H9 (cell line): ENCODE measurements at regions not wholly inside any gene's neighbourhood (a gene's known extent, or its start where the extent isn't known, plus 50 kb on each side); places are given as distances from the start of the nearest gene placed in this dataset.

ENCODE experiments used
- DNase-seq: peaks from one replicate; pipeline ENCODE4 v3.0.0-alpha.2; 2017
- H2AFZ ChIP-seq: one replicate; pipeline ENCODE4 v1.6.1; 2013; ENCODE audit warnings: mild to moderate bottlenecking, low read length, control low read depth, moderate library complexity
- H2AK5ac ChIP-seq: 2 replicates; pipeline ENCODE4 v1.6.1; 2013; ENCODE audit warnings: low read length, control low read depth, mixed read lengths; ENCODE audit not compliant: insufficient read length
- H2BK120ac ChIP-seq: one replicate; pipeline ENCODE4 v1.6.1; 2013; ENCODE audit warnings: low read depth, mild to moderate bottlenecking, low read length, control low read depth, inconsistent platforms; ENCODE audit not compliant: poor library complexity, severe bottlenecking
- H2BK12ac ChIP-seq: 2 replicates; pipeline ENCODE4 v1.6.1; 2013; ENCODE audit warnings: low read length, control low read depth, mixed read lengths, low read depth; ENCODE audit not compliant: insufficient read length
- H2BK15ac ChIP-seq: 2 replicates; pipeline ENCODE4 v1.6.1; 2013; ENCODE audit warnings: low read depth, low read length, control low read depth
- H2BK20ac ChIP-seq: one replicate; pipeline ENCODE4 v1.6.1; 2013; ENCODE audit warnings: low read depth, mild to moderate bottlenecking, low read length, control low read depth, inconsistent platforms; ENCODE audit not compliant: poor library complexity, severe bottlenecking
- H2BK5ac ChIP-seq: 2 replicates; pipeline ENCODE4 v1.6.1; 2013; ENCODE audit warnings: low read length, control low read depth, mixed read lengths; ENCODE audit not compliant: insufficient read length
- H3K14ac ChIP-seq: 2 replicates; pipeline ENCODE4 v1.6.1; 2013; ENCODE audit warnings: low read length, control low read depth; ENCODE audit not compliant: insufficient read depth
- H3K18ac ChIP-seq: 2 replicates; pipeline ENCODE4 v1.6.1; 2013; ENCODE audit warnings: low read depth, mild to moderate bottlenecking, mixed read lengths, low read length, control low read depth; ENCODE audit not compliant: insufficient read length
- H3K23ac ChIP-seq: 2 replicates; pipeline ENCODE4 v1.6.1; 2013; ENCODE audit warnings: low read length, control low read depth, mixed read lengths, low read depth; ENCODE audit not compliant: insufficient read length
- H3K23me2 ChIP-seq: 2 replicates; pipeline ENCODE4 v1.6.1; 2013; ENCODE audit warnings: low read depth, mild to moderate bottlenecking, mixed read lengths, low read length, control low read depth; ENCODE audit not compliant: insufficient read length, poor library complexity, severe bottlenecking
- H3K27ac ChIP-seq: 2 replicates; pipeline ENCODE4 v1.5.1; 2013; ENCODE audit warnings: low read length, control low read depth, mixed read lengths, low read depth; ENCODE audit not compliant: insufficient read length
- H3K27me3 ChIP-seq: 2 replicates; pipeline ENCODE4 v1.6.1; 2013; ENCODE audit warnings: low read length, control low read depth, inconsistent platforms; ENCODE audit not compliant: insufficient read depth
- H3K4ac ChIP-seq: 2 replicates; pipeline ENCODE4 v1.6.1; 2013; ENCODE audit warnings: low read depth, mild to moderate bottlenecking, control low read depth, inconsistent platforms, low read length, moderate library complexity
- H3K4me1 ChIP-seq: 2 replicates; pipeline ENCODE4 v1.6.1; 2013; ENCODE audit warnings: low read length, control low read depth, inconsistent platforms; ENCODE audit not compliant: insufficient read depth
- H3K4me2 ChIP-seq: 2 replicates; pipeline ENCODE4 v1.6.1; 2013; ENCODE audit warnings: low read length, control low read depth, mixed read lengths; ENCODE audit not compliant: insufficient read length, insufficient read depth
- H3K56ac ChIP-seq: 2 replicates; pipeline ENCODE4 v1.6.1; 2013; ENCODE audit warnings: low read depth, mild to moderate bottlenecking, mixed read lengths, low read length, control low read depth; ENCODE audit not compliant: insufficient read length
- H3K79me1 ChIP-seq: 2 replicates; pipeline ENCODE4 v1.6.1; 2013; ENCODE audit warnings: low read depth, mild to moderate bottlenecking, moderate library complexity, low read length, control low read depth, inconsistent platforms; ENCODE audit not compliant: insufficient read depth, poor library complexity, severe bottlenecking
- H3K79me2 ChIP-seq: 2 replicates; pipeline ENCODE4 v1.6.1; 2013; ENCODE audit warnings: low read length, control low read depth, inconsistent platforms; ENCODE audit not compliant: insufficient read depth
- H3K9ac ChIP-seq: 2 replicates; pipeline ENCODE4 v1.6.1; 2013; ENCODE audit warnings: low read length, control low read depth, mixed read lengths; ENCODE audit not compliant: insufficient read length; ENCODE audit errors: extremely low read depth
- H3K9me3 ChIP-seq: one replicate; pipeline ENCODE4 v1.6.1; 2013; ENCODE audit warnings: low read depth, low read length, inconsistent platforms; ENCODE audit not compliant: control insufficient read depth
- H3T11ph ChIP-seq: one replicate; pipeline ENCODE4 v1.6.1; 2013; ENCODE audit warnings: mild to moderate bottlenecking, low read length, control low read depth, inconsistent platforms
- H4K20me1 ChIP-seq: one replicate; pipeline ENCODE4 v1.6.1; 2013; ENCODE audit not compliant: control insufficient read depth, insufficient read length, insufficient read depth
- H4K5ac ChIP-seq: 2 replicates; pipeline ENCODE4 v1.6.1; 2013; ENCODE audit warnings: low read depth, mild to moderate bottlenecking, mixed read lengths, low read length, control low read depth; ENCODE audit not compliant: insufficient read length
- H4K8ac ChIP-seq: replicated peaks from 2 replicates; pipeline ENCODE4 v1.6.1; 2013; ENCODE audit warnings: low read length, control low read depth, mixed read lengths, low read depth; ENCODE audit not compliant: insufficient read length
- H4K91ac ChIP-seq: 2 replicates; pipeline ENCODE4 v1.6.1; 2013; ENCODE audit warnings: low read depth, mild to moderate bottlenecking, moderate library complexity, mixed read lengths, low read length, control low read depth; ENCODE audit not compliant: insufficient read length
- H3K27ac Mint-ChIP-seq, 3 experiments: 2 replicates in 2 of 3; 3 replicates in 1 of 3; pipeline ENCODE4 v1.8.0; 2020 to 2021; ENCODE audit warnings: mixed read lengths in 3 of 3, mild to moderate bottlenecking in 1 of 3, moderate library complexity in 1 of 3
- H3K27me3 Mint-ChIP-seq: 2 replicates; pipeline ENCODE4 v1.8.0; 2021; ENCODE audit warnings: low read depth, mild to moderate bottlenecking, moderate library complexity, mixed read lengths
- H3K36me3 Mint-ChIP-seq, 3 experiments: 2 replicates in 2 of 3; 3 replicates in 1 of 3; pipeline ENCODE4 v1.8.0; 2020 to 2021; ENCODE audit warnings: low read depth in 3 of 3, mixed read lengths in 3 of 3; ENCODE audit not compliant: insufficient read depth in 1 of 3
- H3K4me1 Mint-ChIP-seq, 2 experiments: 2 replicates each; pipeline ENCODE4 v1.8.0; 2020; ENCODE audit warnings: mixed read lengths in 2 of 2
- H3K4me3 Mint-ChIP-seq, 2 experiments: 2 replicates in 1 of 2; 3 replicates in 1 of 2; pipeline ENCODE4 v1.8.0; 2020 to 2021; ENCODE audit warnings: mild to moderate bottlenecking in 2 of 2, mixed read lengths in 2 of 2, moderate library complexity in 1 of 2
- H3K9me3 Mint-ChIP-seq, 2 experiments: 2 replicates in 1 of 2; 3 replicates in 1 of 2; pipeline ENCODE4 v1.8.0; 2020; ENCODE audit warnings: mild to moderate bottlenecking in 2 of 2, mixed read lengths in 2 of 2, moderate library complexity in 1 of 2
- WGBS: extraction: QIAGEN DNeasy Blood & Tissue Kit; methylation state at CpG from one replicate; pipeline ENCODE4 v1.1.7; 2013; ENCODE audit warnings: missing lambda C conversion rate, low lambda C conversion rate, mixed read lengths; ENCODE audit not compliant: insufficient read length; ENCODE audit errors: extremely low coverage; 5-methylcytosine and 5-hydroxymethylcytosine counted together
- TF ChIP-seq, protein P1 (sequence below): fragments of 200-600 bp; sonication (generic); conservative IDR thresholded peaks from 3 replicates; pipeline ENCODE4 v1.8.0; 2021; ENCODE audit warnings: antibody characterized with exemption, mild to moderate bottlenecking

DNA sequence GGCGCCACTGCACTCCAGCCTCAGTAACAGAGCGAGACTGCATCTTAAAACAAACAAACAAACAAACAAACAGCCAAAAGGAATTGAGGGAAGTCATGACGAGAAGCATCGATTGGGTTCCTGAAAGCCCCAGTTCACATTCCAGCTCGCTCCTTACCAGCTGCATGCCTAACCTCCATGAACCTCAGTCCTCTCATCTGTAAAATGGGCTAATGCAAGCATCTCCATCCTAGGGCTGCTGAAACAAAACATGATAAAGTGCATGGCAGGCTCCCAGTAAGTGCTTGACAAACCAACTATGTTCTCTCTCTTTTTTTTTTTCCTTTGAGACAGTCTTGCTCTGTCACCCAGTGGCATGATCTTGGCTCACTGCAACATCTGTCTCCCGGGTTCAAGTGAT lies 79.7 kb upstream of the DISP3 start:
- Histone ChIP-seq H2BK20ac (no peak overlapping the region), H2BK12ac (no peak overlapping the region), H2BK5ac (no peak overlapping the region), H3K18ac (no peak overlapping the region), H3K79me2 (no peaks in the 10 kb centered on the region), H3T11ph (no peak overlapping the region), H2BK120ac (no peak overlapping the region), H3K9ac (no peak overlapping the region), H3K23me2 (no peaks in the 10 kb centered on the region), H3K4me2 (no peak overlapping the region), H3K4ac (no peak overlapping the region), H3K4me1 (no peaks in the 10 kb centered on the region; the same call in 1 of the 2 replicates), H3K27ac (no peak overlapping the region), H3K79me1 (no peaks in the 10 kb centered on the region), H3K23ac (no peak overlapping the region), H2AK5ac (no peak overlapping the region), H4K20me1 (no peaks in the 10 kb centered on the region), H4K91ac (no peak overlapping the region), H2BK15ac (no peak overlapping the region), H2AFZ (no peak overlapping the region), H3K56ac (no peak overlapping the region), H4K5ac (no peak overlapping the region), H3K9me3 (peaks cover 5% of the 10 kb centered on the region), H4K8ac (no peak overlapping the region), H3K14ac (no peak overlapping the region), H3K27me3 (no peaks in the 10 kb centered on the region)
- Mint-ChIP-seq H3K27ac (no peak overlapping the region), H3K9me3 (peaks cover 4 to 5% of the 10 kb centered on the region in 2 experiments; a peak in 3 of 5 replicates), H3K27me3 (peaks cover 7% of the 10 kb centered on the region), H3K4me3 (no peak overlapping the region), H3K4me1 (peaks cover 0 to 11% of the 10 kb centered on the region in 2 experiments; a peak in 3 of 4 replicates), H3K36me3 (no peaks in the 10 kb centered on the region)
- TF ChIP-seq, protein P1, sequence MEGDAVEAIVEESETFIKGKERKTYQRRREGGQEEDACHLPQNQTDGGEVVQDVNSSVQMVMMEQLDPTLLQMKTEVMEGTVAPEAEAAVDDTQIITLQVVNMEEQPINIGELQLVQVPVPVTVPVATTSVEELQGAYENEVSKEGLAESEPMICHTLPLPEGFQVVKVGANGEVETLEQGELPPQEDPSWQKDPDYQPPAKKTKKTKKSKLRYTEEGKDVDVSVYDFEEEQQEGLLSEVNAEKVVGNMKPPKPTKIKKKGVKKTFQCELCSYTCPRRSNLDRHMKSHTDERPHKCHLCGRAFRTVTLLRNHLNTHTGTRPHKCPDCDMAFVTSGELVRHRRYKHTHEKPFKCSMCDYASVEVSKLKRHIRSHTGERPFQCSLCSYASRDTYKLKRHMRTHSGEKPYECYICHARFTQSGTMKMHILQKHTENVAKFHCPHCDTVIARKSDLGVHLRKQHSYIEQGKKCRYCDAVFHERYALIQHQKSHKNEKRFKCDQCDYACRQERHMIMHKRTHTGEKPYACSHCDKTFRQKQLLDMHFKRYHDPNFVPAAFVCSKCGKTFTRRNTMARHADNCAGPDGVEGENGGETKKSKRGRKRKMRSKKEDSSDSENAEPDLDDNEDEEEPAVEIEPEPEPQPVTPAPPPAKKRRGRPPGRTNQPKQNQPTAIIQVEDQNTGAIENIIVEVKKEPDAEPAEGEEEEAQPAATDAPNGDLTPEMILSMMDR: no peak
- no CpG with 5 or more reads among the region's 6 CpGs for WGBS
- DNase-seq: no peak
